ENCODE measurements at regions not wholly inside any gene's neighbourhood (a gene's known extent, or its start where the extent isn't known, plus 50 kb on each side); places are given as distances from the start of the nearest gene placed in this dataset.
A peak's percentile ranks its signal among the peaks of the same experiment; 100 is the strongest.
"Not testable (repeated sequence)": the region's sequence is repeated elsewhere in the genome, so short reads cannot be mapped to it uniquely, and the experiment has no call there.

GRCh38 chr1:148379697-148380096 is 103.4 kb downstream of the PPIAL4G start:
- H3K9me3 ChIP-seq (ENCODE audit: low read depth) = no peaks in the 10 kb centered on the region
- no peaks in the 10 kb centered on the region for H3K36me3 ChIP-seq
- H3K4me3 ChIP-seq = peak overlapping the region; percentile 21
- H3K27me3 ChIP-seq = peaks cover 16% of the 10 kb centered on the region
- H4K20me1 ChIP-seq (ENCODE audit: low read depth) = no peaks in the 10 kb centered on the region
- H3K4me1 ChIP-seq = peaks cover 3% of the 10 kb centered on the region
- peaks cover 5% of the 10 kb centered on the region for H3K4me1 Mint-ChIP-seq
- peak overlapping the region; percentile 81 for H2AFZ ChIP-seq (replicated peaks)
- no peak overlapping the region for H3K9ac ChIP-seq
- no peak overlapping the region for H3K27ac ChIP-seq
- peak overlapping the region; percentile 63 for H3K4me3 Mint-ChIP-seq
- peaks cover 4% of the 10 kb centered on the region for H3K27me3 Mint-ChIP-seq (ENCODE audit: insufficient read depth, low read depth)
- H3F3A ChIP-seq (ENCODE audit: low read depth) = no peaks in the 10 kb centered on the region
- H3K9me3 Mint-ChIP-seq = peaks cover 11% of the 10 kb centered on the region
- H3K27ac Mint-ChIP-seq = no peak overlapping the region
- peaks cover 2% of the 10 kb centered on the region for H3K36me3 Mint-ChIP-seq
- no peaks in the 10 kb centered on the region for H3K79me2 ChIP-seq (ENCODE audit: low read depth)
- peak overlapping the region; percentile 60 for H3K4me2 ChIP-seq
- DNase-seq (ENCODE audit: low spot score) = no peak
- TF ChIP-seq CTCF (IDR thresholded peaks at IDR 0.05) (no peak), EZH2 (IDR thresholded peaks at IDR 0.05) (no peak), EZH2phosphoT487 (IDR thresholded peaks at IDR 0.05) (no peak)

DNA sequence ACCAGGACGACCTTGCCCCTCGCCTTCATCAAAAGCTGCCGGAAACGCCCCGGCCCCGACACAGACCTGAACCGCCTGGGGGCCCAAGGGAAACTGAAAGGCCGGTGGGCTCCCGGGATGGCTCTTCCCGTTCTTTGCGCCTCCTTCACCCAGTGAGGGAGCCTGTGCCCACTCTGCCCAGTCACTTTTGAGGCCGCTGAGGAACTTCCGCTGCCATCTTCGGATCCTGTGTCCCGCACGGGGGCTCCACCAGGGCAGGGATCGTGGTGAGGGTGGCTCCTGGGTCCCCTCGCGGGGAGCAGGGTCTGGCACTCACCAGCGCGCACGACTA is 104.0 kb downstream of the PPIAL4G start:
- peaks cover 6% of the 10 kb centered on the region for H3K9me3 Mint-ChIP-seq
- no peaks in the 10 kb centered on the region for H4K20me1 ChIP-seq (ENCODE audit: low read depth)
- H3K4me2 ChIP-seq = peak overlapping the region; percentile 60
- no peak overlapping the region for H3K27ac Mint-ChIP-seq
- H3K79me2 ChIP-seq (ENCODE audit: low read depth) = no peaks in the 10 kb centered on the region
- H2AFZ ChIP-seq (replicated peaks) = peak overlapping the region; percentile 81
- H3K27me3 ChIP-seq = peaks cover 16% of the 10 kb centered on the region
- no peaks in the 10 kb centered on the region for H3K9me3 ChIP-seq (ENCODE audit: low read depth)
- H3K27ac ChIP-seq = no peak overlapping the region
- no peak for DNase-seq (ENCODE audit: low spot score)
- H3K36me3 ChIP-seq = no peaks in the 10 kb centered on the region
- TF ChIP-seq EZH2 (IDR thresholded peaks at IDR 0.05) (no peak), EZH2phosphoT487 (IDR thresholded peaks at IDR 0.05) (no peak), CTCF (IDR thresholded peaks at IDR 0.05) (no peak)
- no peaks in the 10 kb centered on the region for H3K36me3 Mint-ChIP-seq
- no peaks in the 10 kb centered on the region for H3K4me1 Mint-ChIP-seq
- peak overlapping the region; percentile 21 for H3K4me3 ChIP-seq
- no peak overlapping the region for H3K9ac ChIP-seq
- H3K4me1 ChIP-seq = peaks cover 3% of the 10 kb centered on the region
- H3K4me3 Mint-ChIP-seq = no peak overlapping the region
- no peaks in the 10 kb centered on the region for H3F3A ChIP-seq (ENCODE audit: low read depth)
- no peaks in the 10 kb centered on the region for H3K27me3 Mint-ChIP-seq (ENCODE audit: insufficient read depth, low read depth)

DNA sequence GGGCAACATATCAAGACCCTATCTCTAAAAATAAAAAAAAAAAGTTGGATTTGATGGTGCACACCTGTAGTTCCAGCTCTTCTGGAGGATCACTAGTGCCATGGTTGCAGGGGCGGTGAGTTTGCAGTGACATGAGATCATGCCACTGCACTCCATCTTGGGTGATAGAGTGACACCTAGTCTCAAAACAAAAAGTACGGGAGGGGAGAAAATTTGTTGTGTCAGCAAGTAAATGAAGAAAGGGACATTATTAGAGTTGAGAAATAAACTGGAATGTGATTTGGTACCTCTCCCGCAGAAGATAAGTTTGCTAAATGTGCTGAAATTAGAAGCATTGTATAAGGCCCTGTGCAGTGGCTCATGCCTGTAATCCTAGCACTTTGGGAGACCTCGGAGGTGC is 105.1 kb downstream of the PPIAL4G start:
- H3K27me3 ChIP-seq = peaks cover 16% of the 10 kb centered on the region
- H3K9ac ChIP-seq; H3K9me3 Mint-ChIP-seq; H3K9me3 ChIP-seq (ENCODE audit: low read depth); DNase-seq (ENCODE audit: low spot score); H3K36me3 Mint-ChIP-seq; H4K20me1 ChIP-seq (ENCODE audit: low read depth); H3K27me3 Mint-ChIP-seq (ENCODE audit: insufficient read depth, low read depth); H3K4me3 ChIP-seq; H3K4me1 ChIP-seq; H3K36me3 ChIP-seq; H3F3A ChIP-seq (ENCODE audit: low read depth); H3K79me2 ChIP-seq (ENCODE audit: low read depth); H3K4me1 Mint-ChIP-seq; H3K27ac ChIP-seq; H3K4me3 Mint-ChIP-seq; H2AFZ ChIP-seq (replicated peaks); H3K27ac Mint-ChIP-seq; H3K4me2 ChIP-seq: not testable (repeated sequence)

DNA sequence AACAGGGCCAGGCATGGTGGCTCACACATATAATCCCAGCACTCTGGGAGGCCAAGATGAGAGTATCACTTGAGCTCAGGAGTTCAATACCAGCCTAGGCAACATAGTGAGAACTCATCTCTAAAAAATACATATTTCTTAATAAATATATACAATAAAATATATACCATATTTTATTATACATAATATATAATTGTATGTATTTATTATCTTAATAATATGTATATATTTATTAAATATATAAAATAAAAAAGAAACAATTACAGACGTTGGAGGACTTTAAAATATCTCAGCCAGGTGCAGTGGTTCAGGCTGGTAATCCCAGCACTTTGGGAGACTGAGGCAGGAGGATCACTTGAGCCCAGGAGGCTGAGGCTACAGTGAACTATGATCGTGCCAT is 106.1 kb downstream of the PPIAL4G start:
- H4K20me1 ChIP-seq (ENCODE audit: low read depth); H3K27ac ChIP-seq; H3K4me1 ChIP-seq; H3F3A ChIP-seq (ENCODE audit: low read depth); H3K79me2 ChIP-seq (ENCODE audit: low read depth); H3K4me3 Mint-ChIP-seq; H3K36me3 Mint-ChIP-seq; H2AFZ ChIP-seq (replicated peaks); DNase-seq (ENCODE audit: low spot score); H3K27me3 Mint-ChIP-seq (ENCODE audit: insufficient read depth, low read depth); H3K4me1 Mint-ChIP-seq; H3K4me2 ChIP-seq; H3K4me3 ChIP-seq; H3K27ac Mint-ChIP-seq; H3K9ac ChIP-seq; H3K9me3 Mint-ChIP-seq; H3K36me3 ChIP-seq; H3K9me3 ChIP-seq (ENCODE audit: low read depth): not testable (repeated sequence)
- H3K27me3 ChIP-seq = peaks cover 16% of the 10 kb centered on the region

Measured in neural progenitor cell (in vitro differentiated cells).